NT2/D1 (cell line): ENCODE measurements at regions not wholly inside any gene's neighbourhood (a gene's known extent, or its start where the extent isn't known, plus 50 kb on each side); places are given as distances from the start of the nearest gene placed in this dataset.

Source experiments
- SUZ12 ChIP-seq: IDR thresholded peaks from 2 replicates; pipeline ENCODE4 v1.6.1; 2011; ENCODE audit not compliant: insufficient read length, insufficient read depth; ENCODE audit errors: extremely low read depth
- YY1 ChIP-seq: IDR thresholded peaks from 2 replicates; pipeline ENCODE4 v1.6.1; 2011; ENCODE audit not compliant: insufficient read length, insufficient read depth
- ZNF274 ChIP-seq: IDR thresholded peaks from 2 replicates; pipeline ENCODE4 v1.6.1; 2011; ENCODE audit warnings: mild to moderate bottlenecking, low read depth, low read length

DNA sequence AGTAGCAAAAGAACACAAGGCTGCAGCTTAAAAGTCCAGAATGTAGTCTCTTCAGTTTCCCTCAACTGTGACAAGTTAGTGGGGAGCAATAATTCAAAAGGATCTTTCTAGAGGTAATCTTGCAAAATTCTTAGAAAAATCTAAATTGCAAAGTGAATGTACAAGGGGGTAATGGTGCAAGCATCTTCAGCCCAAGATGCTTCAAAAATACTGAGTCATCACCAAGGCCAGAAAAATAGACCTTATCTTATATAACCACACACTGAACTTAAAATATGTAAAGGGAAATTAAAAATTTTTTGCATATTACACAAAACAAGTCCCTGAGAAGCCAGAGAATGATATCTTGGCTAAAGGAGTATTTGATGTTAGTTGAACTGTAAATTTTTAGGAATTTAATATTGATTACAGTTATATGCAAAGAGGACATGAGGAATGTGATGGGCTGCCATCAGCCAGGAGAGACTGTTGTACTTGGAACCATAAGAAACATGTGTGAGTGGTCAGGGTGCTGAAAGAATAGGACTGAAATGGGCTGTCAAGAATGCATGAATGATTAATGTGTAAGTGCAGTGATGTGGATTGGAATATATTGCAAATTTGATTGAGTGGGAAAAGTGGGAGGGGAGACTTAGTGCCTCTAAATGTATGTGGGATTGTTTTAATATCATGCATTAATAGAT lies 85.7 kb upstream of the LIN7C start:
- TF ChIP-seq ZNF274 = no peak
- TF ChIP-seq YY1 = no peak
- TF ChIP-seq SUZ12 = no peak
